NCI-H524 treated with DMSO at 0.1 percent for 48 hours (cell line): ENCODE measurements at regions not wholly inside any gene's neighbourhood (a gene's known extent, or its start where the extent isn't known, plus 50 kb on each side); places are given as distances from the start of the nearest gene placed in this dataset.

Experiments
- DNase-seq: peaks from one replicate; lab custom pipeline; 2025; lab: John Stamatoyannopoulos, UW

DNA sequence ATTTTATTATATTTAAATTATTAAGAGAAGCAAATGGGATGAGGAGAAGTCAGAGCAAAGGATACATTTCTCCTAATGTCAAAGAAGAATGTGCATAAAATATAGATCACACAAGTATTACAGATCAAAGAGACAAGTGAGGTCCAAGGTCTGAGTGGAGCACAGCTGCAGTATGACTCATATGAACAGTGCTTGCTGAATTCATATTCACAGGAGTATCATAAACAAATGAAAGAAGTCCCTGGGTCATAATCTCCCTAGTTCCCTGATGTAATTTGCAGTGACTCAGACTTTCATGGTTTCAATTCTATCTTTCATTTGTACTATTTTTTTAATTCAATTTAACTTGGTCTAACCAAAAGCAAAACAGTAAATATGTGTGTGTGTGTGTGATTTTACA is 499.0 kb upstream of the CCDC179 start:
- no peak for DNase-seq

DNA sequence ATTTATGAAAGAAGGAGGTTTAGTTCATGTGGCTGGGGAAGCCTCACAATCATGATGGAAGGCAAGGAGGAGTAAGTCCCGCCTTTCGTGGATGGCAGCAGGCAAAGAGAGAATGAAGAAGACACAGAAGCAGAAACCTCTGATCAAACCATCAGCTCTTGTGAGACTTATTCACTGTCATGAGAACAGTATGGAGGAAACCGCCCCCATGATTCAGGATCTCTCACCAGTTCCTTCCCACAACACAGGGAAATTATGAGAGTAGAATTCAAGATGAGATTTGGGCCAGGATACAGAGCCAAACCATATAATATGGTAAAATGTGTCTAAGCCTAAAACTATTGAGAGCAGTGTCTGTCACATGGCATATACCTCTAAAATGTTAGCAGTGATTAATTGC is 503.8 kb upstream of the CCDC179 start:
- no peak for DNase-seq

DNA sequence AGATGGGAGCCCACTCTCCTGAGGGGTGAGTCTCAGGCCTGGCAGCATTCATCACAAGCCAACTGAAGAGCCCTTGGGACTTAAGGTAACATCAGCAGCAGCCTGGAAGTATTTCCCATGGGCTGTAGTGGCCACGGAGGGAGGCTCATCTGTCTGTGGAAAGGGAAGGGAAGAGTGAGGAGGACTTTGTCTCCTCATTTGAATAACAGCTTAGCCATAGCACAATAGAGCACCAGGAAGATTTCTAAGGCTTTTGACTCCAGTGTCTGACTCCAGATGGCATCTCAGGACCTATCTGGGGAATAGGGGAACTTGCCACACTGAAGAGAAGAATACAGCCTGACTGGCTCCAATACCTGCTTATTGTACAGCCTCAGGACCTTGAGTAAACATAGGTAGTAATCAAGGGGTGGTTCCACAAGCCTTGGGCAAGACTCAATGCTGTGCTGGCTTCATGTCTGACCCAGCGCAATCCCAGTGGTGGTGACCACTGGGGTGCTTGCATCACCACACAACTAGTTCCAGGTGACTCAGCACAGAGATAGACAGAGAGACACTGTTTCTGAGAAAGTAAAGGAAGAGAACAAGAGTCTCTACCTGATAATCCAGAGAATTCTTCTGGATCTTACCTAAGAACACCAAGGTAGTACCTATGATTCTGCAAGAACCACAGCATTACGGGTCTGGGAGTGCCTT is 510.5 kb upstream of the CCDC179 start:
- no peak for DNase-seq

DNA sequence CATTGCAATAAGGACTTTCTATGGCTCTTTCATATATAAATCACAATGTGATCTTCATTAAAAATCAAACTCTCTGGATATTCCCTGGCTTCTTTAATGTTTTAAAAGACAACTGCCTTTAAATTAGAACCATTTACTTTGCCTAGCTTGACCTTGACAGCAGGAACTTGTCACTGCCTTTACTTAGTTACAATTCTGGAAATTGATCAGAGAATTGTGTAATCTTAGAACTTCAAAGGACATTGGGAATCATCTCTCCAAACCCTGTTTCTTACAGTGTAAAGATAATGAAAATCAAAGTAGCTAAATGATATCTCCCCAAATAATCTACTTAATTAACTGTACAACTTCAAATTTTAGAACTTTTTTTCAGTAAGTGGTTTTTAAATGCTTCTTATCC is 517.6 kb upstream of the CCDC179 start:
- DNase-seq = no peak

DNA sequence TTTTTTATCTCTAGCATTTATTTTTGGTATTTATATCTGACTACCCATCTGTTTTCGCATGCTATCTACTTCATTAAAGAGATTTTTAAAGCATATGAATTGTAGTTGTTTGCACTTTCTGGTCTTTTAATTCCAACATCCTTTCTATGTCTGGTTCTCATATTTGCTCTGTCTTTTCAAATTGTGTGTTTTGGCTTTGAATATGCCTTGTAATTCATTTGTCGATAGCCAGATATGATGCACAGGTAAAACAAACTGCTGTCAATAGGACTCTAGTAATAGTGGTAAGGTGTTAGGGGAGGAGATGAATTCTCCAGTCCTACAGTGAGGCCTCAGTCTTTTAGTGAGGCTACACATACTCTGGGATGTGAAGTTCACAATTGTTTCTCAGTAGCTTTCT is 530.8 kb upstream of the CCDC179 start:
- DNase-seq = no peak

DNA sequence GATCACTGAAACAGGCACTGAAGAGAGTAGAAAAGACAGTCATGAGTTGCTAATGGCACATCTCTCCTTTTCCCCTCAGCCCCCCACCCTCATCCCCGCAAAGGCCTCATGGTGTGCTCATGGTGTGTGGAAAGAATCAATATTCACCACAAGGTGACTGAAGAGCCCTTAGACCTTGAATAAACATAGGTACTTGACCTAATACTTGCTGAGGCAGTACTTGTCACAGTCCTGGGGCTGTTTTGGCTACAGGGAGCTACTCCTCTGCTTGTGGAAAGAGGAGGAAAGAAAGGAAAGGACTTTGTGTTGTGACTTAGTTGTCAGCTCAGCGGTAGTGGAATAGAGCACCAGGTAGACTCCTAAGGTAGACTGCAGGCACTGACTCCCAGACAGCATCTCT is 537.8 kb upstream of the CCDC179 start:
- DNase-seq = no peak

DNA sequence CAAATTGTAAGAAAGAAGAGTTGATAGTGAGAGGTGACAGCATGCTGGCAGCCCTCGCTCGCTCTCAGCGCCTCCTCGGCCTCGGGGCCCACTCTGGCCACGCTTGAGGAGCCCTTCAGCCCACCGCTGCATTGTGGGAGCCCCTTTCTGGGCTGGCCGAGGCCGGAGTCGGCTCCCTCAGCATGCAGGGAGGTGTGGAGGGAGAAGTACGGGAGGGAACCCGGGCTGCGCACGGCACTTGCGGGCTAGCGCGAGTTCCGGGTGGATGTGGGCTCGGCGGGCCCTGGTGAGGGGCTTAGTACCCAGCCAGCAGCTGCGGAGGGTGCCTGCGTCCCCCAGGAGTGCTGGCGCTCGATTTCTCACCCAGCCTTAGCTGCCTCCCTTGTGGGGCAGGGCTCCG is 539.7 kb upstream of the CCDC179 start:
- DNase-seq = no peak

DNA sequence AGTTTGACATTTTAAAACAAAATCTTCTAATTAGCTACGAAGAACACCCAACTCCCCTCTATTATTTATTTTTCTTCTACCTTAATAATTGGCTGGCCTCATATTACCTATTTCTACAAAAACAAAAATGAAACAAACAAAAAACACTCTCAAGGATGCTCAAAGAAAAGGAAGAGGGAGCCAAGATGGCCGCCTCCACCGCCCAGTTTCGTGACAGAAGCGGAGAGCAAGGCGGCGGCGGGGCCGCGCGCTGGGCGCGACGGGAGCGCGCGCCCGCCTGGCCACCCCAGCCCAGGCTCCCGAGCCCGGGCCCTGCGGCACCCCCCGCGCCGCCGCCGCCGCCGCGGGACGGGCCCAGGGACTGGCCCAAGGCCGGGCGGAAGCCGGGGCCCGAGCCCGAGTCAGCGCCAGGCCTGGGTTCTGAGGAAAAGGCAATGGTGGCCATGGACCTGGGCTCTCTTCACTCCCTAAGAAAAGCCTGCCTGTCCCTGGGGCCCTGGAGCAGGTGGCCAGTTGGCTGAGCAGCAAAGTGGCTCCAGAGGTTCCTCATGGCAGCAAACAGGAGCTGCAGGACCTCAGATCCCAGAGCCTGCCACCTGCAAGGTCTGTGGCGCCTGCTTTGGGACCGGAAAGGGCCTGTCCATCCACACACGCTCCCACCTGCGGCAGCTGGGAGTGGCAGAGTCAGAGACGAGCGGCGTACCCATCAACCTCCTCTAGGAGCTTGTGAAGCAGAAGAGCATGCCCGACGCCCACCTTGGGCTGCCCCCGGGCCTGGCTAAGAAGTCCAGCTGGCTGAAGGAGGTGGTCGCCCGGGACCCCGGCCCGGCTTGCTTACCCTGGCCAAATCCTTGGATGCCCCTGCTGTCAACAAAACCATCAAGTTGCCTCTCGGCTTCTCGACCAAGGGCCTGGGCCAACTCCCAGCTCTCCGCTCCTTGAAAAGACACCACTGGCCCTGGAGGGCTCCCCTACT is 543.2 kb upstream of the CCDC179 start:
- no peak for DNase-seq

DNA sequence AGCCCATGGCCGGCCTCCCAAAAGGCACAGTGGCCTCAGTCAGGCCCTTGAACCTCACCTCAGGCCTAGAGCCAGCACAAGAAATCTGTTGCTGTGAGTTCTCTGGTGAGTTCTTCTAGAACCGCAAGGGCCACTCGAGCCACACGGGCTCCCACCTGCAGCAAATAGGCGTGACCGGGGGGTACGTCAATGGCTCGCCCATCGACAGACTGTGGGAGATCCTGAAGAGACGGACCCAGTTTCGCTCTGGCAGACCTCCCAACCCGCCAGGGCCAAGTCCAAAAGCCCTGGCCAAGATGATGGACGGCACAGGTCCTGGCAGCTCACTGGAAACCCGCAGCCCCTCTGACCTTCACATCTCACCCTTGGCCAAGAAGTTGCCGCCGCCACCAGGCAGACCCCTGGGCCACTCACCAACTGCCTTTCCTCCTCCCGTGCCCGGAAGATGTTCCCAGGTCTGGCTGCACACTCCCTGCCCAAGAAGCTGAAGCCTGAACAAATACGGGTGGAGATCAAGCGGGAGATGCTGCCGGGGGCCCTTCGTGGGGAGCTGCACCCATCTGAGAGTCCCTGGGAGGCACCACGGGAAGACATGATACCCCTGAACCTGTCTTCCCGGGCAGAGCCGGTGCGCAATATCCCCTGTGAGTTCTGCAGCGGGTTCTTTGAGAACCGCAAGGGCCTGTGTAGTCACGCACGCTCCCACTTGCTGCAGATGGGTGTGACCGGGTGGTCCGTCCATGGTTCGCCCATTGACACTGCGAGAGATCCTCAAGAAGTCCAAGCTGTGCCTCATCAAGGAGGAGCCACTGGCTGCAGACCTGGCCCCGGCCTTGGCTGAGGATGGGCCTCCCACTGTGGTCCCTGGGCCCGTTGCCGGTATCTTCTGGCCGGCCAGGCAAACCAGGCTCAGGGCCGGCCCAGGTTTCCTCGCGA is 544.2 kb upstream of the CCDC179 start:
- no peak for DNase-seq

DNA sequence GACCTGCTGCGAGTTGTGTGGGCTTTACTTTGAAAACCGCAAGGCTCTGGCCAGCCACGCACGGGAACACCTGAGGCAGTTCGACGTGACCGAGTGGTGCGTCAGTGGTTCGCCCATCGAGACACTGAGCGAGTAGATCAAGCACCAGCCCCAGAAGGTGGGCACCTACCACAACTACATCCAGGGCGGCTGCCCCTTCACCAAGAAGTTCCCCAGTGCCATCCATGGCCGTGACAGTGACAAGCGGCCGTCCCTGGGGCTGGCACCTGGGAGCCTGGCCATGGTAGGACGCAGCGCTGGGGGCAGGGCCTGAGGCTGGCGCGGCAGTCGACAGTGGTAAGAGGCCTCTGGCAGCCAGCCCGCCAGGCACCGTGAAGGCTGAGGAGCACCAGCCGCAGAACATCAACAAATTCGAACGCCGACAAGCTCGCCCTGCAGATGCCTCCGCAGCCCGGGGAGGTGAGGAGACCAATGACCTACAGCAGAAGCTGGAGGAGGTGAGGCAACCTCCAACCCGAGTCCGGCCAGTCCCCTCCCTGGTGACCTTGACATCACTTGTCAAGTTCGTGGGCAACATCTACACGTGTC is 545.2 kb upstream of the CCDC179 start:
- no peak for DNase-seq

DNA sequence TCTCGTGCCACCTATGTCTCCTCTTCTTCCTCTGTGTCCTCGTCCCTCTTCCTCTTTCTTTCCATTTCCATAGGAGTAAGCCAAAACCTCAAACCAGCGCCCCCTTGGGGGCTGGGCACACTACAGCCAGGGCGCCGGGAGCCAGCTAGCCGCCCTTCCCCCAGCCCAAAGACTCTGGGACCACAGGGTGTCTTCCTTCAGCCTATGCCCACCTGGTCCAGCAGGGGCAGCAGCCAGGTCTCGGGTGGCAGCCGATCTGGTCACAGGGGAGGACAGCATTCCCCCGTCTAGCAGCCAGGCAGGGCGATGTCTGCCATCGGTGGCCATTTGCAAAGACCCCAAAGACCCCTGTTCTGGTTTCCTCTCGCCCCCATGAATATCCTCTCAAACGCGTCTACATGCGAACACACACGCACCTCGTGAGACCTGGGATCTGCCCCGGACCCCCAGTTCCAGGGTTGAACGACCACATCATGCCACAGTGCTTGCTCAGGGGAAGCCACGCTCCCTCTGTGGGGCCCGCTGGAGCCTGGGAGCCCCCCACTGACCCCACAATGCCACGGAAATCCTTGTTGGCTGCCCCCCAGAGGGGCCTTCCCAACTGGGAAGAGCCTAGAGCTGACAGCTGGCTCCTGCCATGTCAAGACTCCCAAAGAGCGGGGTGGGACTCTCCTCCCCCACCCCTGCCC is 546.0 kb upstream of the CCDC179 start:
- DNase-seq = no peak

DNA sequence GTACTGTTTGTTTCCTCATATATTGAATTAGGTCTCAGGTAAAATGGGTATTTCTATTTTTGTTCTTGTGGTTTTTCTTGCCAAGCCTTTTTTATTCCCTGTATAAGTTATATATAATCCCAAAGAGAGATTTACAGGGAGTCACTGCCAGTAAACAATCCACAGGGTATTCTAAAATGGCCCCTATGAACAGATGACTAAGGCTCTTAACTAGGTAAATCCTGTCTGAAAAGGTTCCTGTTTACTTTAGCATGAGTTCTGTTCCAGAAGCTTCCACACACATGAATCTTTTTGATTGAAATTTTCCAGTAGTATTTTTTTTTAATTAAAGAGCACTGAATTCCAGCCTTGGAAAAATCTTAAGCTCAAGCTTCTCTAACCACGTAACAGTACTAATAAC is 552.8 kb upstream of the CCDC179 start:
- DNase-seq = no peak

DNA sequence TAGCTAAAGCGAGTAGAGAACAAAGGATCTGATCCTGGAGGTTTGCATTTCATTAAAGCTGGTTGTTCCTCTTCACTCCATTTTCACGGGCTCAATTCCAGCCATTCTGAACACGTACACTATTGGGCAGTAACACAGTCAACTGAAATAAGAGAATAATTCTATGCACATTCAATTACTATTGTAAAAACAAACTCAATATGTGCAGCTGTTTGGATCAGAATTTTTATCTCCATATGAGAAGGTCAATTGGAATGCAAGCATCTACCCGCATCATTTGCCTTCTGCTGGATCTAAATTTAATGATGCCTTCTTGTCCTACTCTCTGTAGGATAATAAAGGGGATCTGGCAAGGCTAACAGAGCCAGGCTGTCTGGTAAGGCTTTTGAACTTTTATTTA is 562.8 kb upstream of the CCDC179 start:
- no peak for DNase-seq

DNA sequence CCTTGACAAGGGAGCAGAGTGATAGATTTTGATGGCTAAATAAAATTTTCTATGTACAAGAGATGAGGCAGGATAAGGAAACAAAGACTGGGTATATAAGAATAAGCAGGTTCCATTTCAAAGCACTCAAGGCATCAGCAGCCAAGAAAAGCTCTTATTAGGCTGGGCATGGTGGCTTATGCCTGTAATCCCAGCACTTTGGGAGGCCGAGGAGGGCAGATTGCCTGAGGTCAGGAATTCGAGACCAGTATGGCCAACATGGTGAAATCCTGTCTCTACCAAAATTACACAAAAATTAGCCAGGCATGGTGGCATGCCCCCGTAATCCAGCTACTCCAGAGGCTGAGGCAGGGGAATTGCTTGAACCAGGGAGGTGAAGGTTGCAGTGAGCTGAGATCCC is 563.4 kb upstream of the CCDC179 start:
- no peak for DNase-seq

DNA sequence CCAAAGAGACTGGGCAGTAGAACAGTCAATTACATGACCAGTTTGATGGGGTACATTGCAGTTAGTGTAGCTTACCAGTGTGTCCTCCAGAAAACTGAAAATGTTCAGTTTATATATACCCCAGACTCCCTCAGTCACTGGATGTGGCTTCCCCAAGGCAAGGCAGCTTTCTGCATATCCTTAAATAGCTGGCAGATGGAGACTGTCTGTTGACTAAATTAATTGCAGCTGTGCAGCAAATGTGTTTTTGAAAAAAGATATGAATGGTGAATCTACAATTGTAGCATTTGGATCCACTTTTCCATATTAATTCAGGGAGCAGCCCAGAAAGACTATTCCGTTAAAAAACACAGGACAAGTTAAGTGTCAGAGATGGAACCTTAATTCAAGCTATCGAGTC is 565.1 kb upstream of the CCDC179 start:
- DNase-seq = no peak

DNA sequence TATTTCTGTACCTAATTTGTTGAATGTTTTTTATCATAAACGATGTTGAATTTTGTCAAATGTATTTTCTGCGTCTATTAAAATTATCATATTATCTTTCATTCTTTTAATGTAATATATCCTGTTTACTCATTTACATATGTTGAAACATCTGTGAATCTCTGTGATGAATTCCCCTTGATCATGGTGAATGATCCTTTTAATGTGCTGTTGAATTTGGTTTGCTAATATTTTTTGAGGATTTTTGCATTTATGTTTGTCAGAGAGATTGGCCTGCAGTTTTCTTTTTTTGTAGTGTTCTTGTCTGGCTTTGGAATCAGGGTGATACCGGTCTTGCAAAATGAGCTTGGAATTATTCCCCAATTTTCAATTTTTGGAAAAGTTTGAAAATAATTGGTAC is 569.3 kb upstream of the CCDC179 start:
- DNase-seq = no peak

DNA sequence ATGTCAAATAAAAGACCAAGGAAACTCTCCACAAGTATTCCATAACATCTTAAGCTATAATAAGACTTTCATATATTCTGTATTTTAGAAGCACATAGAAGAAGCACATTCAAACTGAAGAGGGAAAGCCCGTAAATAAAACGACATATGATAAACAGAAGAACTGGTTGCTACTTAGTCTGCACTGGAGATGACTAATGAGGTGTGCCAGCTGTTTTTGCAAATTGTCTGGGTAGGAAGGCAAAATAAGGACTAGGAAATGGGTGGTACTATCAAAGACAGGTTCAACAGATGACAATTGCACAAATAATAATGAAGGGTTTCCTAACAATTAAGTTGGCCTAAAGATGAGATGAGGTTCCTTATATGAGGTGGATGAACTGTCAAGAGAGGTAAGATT is 593.2 kb upstream of the CCDC179 start:
- no peak for DNase-seq

DNA sequence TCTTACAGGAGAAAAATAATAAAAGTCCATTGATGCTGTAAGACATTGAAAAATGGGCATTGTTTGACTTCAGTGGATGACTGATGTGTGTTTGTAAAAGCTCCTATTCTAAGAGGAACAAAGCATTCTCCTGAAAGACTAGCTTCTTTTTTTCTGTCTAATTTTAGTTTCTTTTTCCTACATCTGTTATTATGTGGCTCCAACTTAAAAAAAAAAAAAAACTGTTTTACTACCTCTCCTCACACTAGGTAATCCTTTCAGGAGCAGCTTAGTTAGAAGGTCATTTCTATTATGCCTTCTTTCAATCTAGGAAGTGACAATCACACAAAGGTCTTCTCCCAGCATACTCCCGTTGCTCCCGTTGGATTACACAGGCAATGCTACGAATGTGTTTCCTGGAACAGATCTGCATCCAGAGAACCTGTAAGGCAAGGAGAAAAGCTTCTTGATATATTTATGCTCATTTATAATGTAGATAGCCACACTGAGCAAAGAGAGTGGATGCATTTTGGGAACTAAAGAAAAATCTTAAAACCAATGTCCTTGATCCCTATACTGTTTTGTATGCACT is 595.1 kb upstream of the CCDC179 start:
- no peak for DNase-seq

DNA sequence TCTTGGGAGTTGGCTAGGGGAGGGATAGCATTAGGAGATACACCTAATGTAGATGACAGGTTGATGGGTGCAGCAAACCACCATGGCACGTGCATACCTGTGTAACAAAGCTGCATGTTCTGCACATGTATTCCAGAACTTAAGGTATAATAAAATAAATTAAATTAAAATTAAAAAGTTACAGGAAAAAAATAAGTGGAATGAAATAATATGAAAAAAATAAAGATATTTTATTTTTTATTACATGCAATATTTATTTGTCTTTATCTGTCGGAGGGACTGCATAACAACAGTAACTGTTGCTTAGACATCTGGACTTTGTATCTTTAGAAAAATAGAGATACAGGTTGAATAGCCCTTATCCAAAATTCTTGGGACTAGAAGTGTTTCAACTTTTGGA is 597.4 kb upstream of the CCDC179 start:
- no peak for DNase-seq

DNA sequence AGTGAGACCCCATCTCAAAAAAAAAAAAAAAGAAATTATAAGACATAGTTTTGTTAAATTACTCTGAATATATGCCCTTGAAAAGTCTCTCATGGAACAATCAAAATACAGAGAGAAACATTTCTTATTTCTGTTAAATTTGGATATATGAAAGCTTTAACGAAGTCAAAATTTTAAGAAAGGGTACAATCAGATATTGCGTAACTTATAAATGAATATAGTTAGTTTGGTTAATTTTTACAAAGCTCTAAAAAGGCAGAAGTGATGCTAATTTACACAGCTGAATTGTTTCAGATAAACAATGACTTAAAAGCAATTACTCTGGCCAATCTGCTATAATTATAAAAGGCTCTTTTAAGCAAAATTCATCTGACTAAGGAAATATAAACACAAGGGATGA is 611.6 kb upstream of the CCDC179 start:
- DNase-seq = no peak

DNA sequence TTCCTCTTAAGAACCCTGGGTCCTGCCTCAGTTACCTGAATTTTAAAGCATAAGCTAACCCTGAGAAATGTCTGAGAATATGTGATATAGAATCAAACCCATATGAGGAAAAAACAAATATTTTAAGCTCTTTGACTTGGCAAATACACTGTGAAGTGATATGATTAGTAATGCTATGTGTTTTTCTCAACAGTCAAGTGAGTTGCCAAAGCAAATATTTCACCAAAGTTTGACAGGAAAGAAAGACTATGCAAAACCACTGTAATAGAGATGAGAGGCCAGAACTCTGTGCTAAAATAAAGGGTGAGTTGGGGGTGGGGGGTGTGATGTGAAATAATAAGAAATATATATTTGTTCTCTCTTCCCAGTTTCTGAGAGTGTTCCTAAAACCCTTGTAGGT is 613.5 kb upstream of the CCDC179 start:
- DNase-seq = no peak
